ENCODE measurements at regions not wholly inside any gene's neighbourhood (a gene's known extent, or its start where the extent isn't known, plus 50 kb on each side); places are given as distances from the start of the nearest gene placed in this dataset.

- Histone ChIP-seq H3K4me3 (no peak overlapping the region), H3K36me3 (no peaks in the 10 kb centered on the region), H3K9ac (ENCODE audit: low read depth in 2 of 2, low read length in 2 of 2) (no peak overlapping the region), H3K27ac (no peak overlapping the region), H3K9me3 (no peaks in the 10 kb centered on the region), H3K27me3 (no peaks in the 10 kb centered on the region), H3K4me1 (no peaks in the 10 kb centered on the region)
- TF ChIP-seq CTCF (IDR thresholded peaks at IDR 0.05) = no peak
- intact Hi-C loops (cut with DNase I) = no loop called here
- no peak for DNase-seq
These were observed 87.1 kb downstream of the OGFRL1 start for GRCh38 chr6:71375676-71376075.

- Histone ChIP-seq H3K9ac (ENCODE audit: low read depth in 2 of 2, low read length in 2 of 2) (no peak overlapping the region), H3K4me3 (no peak overlapping the region), H3K4me1 (no peaks in the 10 kb centered on the region), H3K27ac (no peak overlapping the region), H3K9me3 (no peaks in the 10 kb centered on the region), H3K36me3 (no peaks in the 10 kb centered on the region), H3K27me3 (no peaks in the 10 kb centered on the region)
- DNase-seq = no peak
- intact Hi-C loops (cut with DNase I) = no loop called here
- no peak for TF ChIP-seq CTCF (IDR thresholded peaks at IDR 0.05)
These were observed 88.2 kb downstream of the OGFRL1 start for GRCh38 chr6:71376830-71377229.

- Histone ChIP-seq H3K4me3 (no peak overlapping the region), H3K4me1 (no peaks in the 10 kb centered on the region), H3K27ac (no peak overlapping the region), H3K9me3 (no peaks in the 10 kb centered on the region), H3K27me3 (no peaks in the 10 kb centered on the region), H3K9ac (ENCODE audit: low read depth in 2 of 2, low read length in 2 of 2) (no peak overlapping the region), H3K36me3 (no peaks in the 10 kb centered on the region)
- TF ChIP-seq CTCF (IDR thresholded peaks at IDR 0.05) = no peak
- intact Hi-C loops (cut with DNase I) = loop anchor here (10.0 kb wide), 1 partner anchor 701 kb away; no protein-coding TSS in a partner anchor
- DNase-seq = no peak
These were observed 94.9 kb downstream of the OGFRL1 start for GRCh38 chr6:71383476-71383875.

- no peak for DNase-seq
- Histone ChIP-seq H3K9ac (ENCODE audit: low read depth in 2 of 2, low read length in 2 of 2) (no peak overlapping the region), H3K36me3 (no peaks in the 10 kb centered on the region), H3K27ac (no peak overlapping the region), H3K9me3 (no peaks in the 10 kb centered on the region), H3K4me1 (no peaks in the 10 kb centered on the region), H3K27me3 (no peaks in the 10 kb centered on the region), H3K4me3 (no peak overlapping the region)
- intact Hi-C loops (cut with DNase I) = loop anchor here (10.0 kb wide), 1 partner anchor 701 kb away; no protein-coding TSS in a partner anchor
- TF ChIP-seq CTCF (IDR thresholded peaks at IDR 0.05) = peak; percentile 46
These were observed 95.4 kb downstream of the OGFRL1 start for GRCh38 chr6:71383901-71384489.

DNA sequence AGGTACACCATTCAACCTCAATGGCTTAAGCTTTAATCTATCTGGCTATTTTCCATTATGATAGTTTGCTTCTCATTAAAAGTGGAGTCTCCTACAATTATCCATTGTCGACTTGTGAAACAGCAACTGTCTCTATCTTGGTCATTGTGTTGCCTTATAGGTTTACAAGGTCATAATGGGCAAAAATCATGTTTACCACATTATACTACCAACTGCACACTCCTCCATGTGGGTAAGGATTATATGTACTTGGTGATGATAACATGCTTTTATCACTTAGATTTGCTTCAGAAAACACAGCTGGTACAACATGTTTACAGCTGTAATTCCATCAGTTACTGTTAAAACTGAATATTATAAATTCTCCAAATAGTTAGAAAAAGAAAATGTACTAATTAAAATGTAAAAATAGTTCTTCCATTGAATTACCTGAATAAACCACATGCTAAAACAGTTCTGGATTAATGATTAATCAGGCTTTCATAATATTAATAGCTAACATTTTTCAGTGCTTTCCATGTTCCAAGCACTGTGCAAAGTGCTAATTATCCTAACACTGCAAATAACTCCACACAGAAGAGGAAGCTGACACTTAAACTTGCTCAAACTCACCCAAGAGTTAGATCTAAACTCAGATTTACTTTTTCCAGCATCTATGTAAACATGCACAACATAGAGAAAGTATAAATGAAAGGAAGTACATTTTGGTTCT, 96.7 kb downstream of the OGFRL1 start:
- Histone ChIP-seq H3K4me1 (no peaks in the 10 kb centered on the region), H3K36me3 (no peaks in the 10 kb centered on the region), H3K9ac (ENCODE audit: low read depth in 2 of 2, low read length in 2 of 2) (no peak overlapping the region), H3K27ac (no peak overlapping the region), H3K9me3 (no peaks in the 10 kb centered on the region), H3K4me3 (no peak overlapping the region), H3K27me3 (no peaks in the 10 kb centered on the region)
- no peak for DNase-seq
- TF ChIP-seq CTCF (IDR thresholded peaks at IDR 0.05) = no peak
- intact Hi-C loops (cut with DNase I) = loop anchor here (10.0 kb wide), 1 partner anchor 700 kb away; no protein-coding TSS in a partner anchor
